ENCODE measurements at regions not wholly inside any gene's neighbourhood (a gene's known extent, or its start where the extent isn't known, plus 50 kb on each side); places are given as distances from the start of the nearest gene placed in this dataset.

- TF ChIP-seq GLIS3 (CRISPR knock-in tag; IDR thresholded peaks at IDR 0.05), result no peak
- no peak for TF ChIP-seq TSHZ2 (CRISPR knock-in tag; IDR thresholded peaks at IDR 0.05)
- TF ChIP-seq ISL1 (CRISPR knock-in tag; IDR thresholded peaks at IDR 0.05), result no peak
Measured at GRCh38 chr1:194347200-194347599, 1160.8 kb upstream of the B3GALT2 start (continued).

- TF ChIP-seq CSRNP3 (CRISPR knock-in tag; IDR thresholded peaks at IDR 0.05) (no peak), POU6F1 (CRISPR knock-in tag; IDR thresholded peaks at IDR 0.05; ENCODE audit: borderline replicate concordance, low read depth) (no peak), ZFP30 (CRISPR knock-in tag; IDR thresholded peaks at IDR 0.05) (no peak), ISL1 (CRISPR knock-in tag; IDR thresholded peaks at IDR 0.05) (no peak), ZC3H10 (CRISPR knock-in tag; IDR thresholded peaks at IDR 0.05) (no peak), CREB5 (CRISPR knock-in tag; IDR thresholded peaks at IDR 0.05; ENCODE audit: low read depth) (no peak), ZFP3 (CRISPR knock-in tag; IDR thresholded peaks at IDR 0.05) (no peak), ARNTL (CRISPR knock-in tag; IDR thresholded peaks at IDR 0.05; ENCODE audit: borderline replicate concordance, low read depth) (no peak), ZNF565 (CRISPR knock-in tag; conservative IDR thresholded peaks at IDR 0.05; ENCODE audit: low read depth) (no peak)
- no peak for ATAC-seq
Measured at GRCh38 chr1:194342484-194343262, 1156.3 kb upstream of the B3GALT2 start.

- ATAC-seq, result no peak
- no peak for TF ChIP-seq CREB5 (CRISPR knock-in tag; IDR thresholded peaks at IDR 0.05; ENCODE audit: low read depth)
Measured at GRCh38 chr1:194341587-194341986, 1155.2 kb upstream of the B3GALT2 start.

GRCh38 chr1:194339471-194339870 is 1153.1 kb upstream of the B3GALT2 start:
- no peak for ATAC-seq
- TF ChIP-seq ZFP3 (CRISPR knock-in tag; IDR thresholded peaks at IDR 0.05) (no peak), ZNF70 (CRISPR knock-in tag; IDR thresholded peaks at IDR 0.05) (no peak), CREB5 (CRISPR knock-in tag; IDR thresholded peaks at IDR 0.05; ENCODE audit: low read depth) (no peak), CSRNP3 (CRISPR knock-in tag; IDR thresholded peaks at IDR 0.05) (no peak), OSR1 (CRISPR knock-in tag; IDR thresholded peaks at IDR 0.05) (no peak), ZFP30 (CRISPR knock-in tag; IDR thresholded peaks at IDR 0.05) (no peak), ISL1 (CRISPR knock-in tag; IDR thresholded peaks at IDR 0.05) (no peak), BACH2 (CRISPR knock-in tag; IDR thresholded peaks at IDR 0.05; ENCODE audit: borderline replicate concordance) (no peak), CSDC2 (CRISPR knock-in tag; IDR thresholded peaks at IDR 0.05) (no peak), ZNF565 (CRISPR knock-in tag; conservative IDR thresholded peaks at IDR 0.05; ENCODE audit: low read depth) (no peak), ARNTL (CRISPR knock-in tag; IDR thresholded peaks at IDR 0.05; ENCODE audit: borderline replicate concordance, low read depth) (no peak), PPARA (CRISPR knock-in tag; IDR thresholded peaks at IDR 0.05; ENCODE audit: borderline replicate concordance) (no peak), TCF4 (CRISPR knock-in tag; IDR thresholded peaks at IDR 0.05; ENCODE audit: borderline replicate concordance) (no peak), ZC3H10 (CRISPR knock-in tag; IDR thresholded peaks at IDR 0.05) (no peak), POU6F1 (CRISPR knock-in tag; IDR thresholded peaks at IDR 0.05; ENCODE audit: borderline replicate concordance, low read depth) (no peak), ESRRG (CRISPR knock-in tag; IDR thresholded peaks at IDR 0.05) (no peak)
